ENCODE measurements at regions not wholly inside any gene's neighbourhood (a gene's known extent, or its start where the extent isn't known, plus 50 kb on each side); places are given as distances from the start of the nearest gene placed in this dataset.

- no peak overlapping the region for H3K9ac ChIP-seq (ENCODE audit: low read length)
- H3K79me2 ChIP-seq (ENCODE audit: insufficient read depth, low read length): no peaks in the 10 kb centered on the region
- peaks cover 5% of the 10 kb centered on the region; the same call in 1 of the 2 replicates for H3K9me3 ChIP-seq (ENCODE audit: low read length)
- no peak overlapping the region for H2AFZ ChIP-seq (ENCODE audit: low read length)
- H3K4me2 ChIP-seq (ENCODE audit: low read length): no peak overlapping the region
- no peaks in the 10 kb centered on the region for H3K4me1 ChIP-seq (ENCODE audit: insufficient read depth, low read length, severe bottlenecking)
- H3K4me3 ChIP-seq (ENCODE audit: low read depth, low read length, poor library complexity, severe bottlenecking): no peak overlapping the region
- no peaks in the 10 kb centered on the region for H3K9me2 ChIP-seq (ENCODE audit: low read depth, low read length)
- no peaks in the 10 kb centered on the region for H3K36me3 ChIP-seq (ENCODE audit: insufficient read depth, low read length)
- no peak overlapping the region for H3K27ac ChIP-seq (ENCODE audit: low read depth, low read length, poor library complexity, severe bottlenecking)
- H4K20me1 ChIP-seq (ENCODE audit: insufficient read depth, low read length): no peaks in the 10 kb centered on the region
- no peaks in the 10 kb centered on the region for H3K27me3 ChIP-seq (ENCODE audit: insufficient read depth, low read length)
- TF ChIP-seq EZH2 (IDR thresholded peaks at IDR 0.05; ENCODE audit: borderline replicate concordance, low read length): no peak
- TF ChIP-seq, protein P1, sequence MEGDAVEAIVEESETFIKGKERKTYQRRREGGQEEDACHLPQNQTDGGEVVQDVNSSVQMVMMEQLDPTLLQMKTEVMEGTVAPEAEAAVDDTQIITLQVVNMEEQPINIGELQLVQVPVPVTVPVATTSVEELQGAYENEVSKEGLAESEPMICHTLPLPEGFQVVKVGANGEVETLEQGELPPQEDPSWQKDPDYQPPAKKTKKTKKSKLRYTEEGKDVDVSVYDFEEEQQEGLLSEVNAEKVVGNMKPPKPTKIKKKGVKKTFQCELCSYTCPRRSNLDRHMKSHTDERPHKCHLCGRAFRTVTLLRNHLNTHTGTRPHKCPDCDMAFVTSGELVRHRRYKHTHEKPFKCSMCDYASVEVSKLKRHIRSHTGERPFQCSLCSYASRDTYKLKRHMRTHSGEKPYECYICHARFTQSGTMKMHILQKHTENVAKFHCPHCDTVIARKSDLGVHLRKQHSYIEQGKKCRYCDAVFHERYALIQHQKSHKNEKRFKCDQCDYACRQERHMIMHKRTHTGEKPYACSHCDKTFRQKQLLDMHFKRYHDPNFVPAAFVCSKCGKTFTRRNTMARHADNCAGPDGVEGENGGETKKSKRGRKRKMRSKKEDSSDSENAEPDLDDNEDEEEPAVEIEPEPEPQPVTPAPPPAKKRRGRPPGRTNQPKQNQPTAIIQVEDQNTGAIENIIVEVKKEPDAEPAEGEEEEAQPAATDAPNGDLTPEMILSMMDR (IDR thresholded peaks at IDR 0.05; ENCODE audit: low read length): no peak
- H3F3A ChIP-seq (ENCODE audit: insufficient read depth, low read length): no peaks in the 10 kb centered on the region
Observed at GRCh38 chr1:65090406-65090805, 57.6 kb upstream of the AK4 start.

- H3K4me2 ChIP-seq (ENCODE audit: low read length): no peak overlapping the region
- peaks cover 5% of the 10 kb centered on the region; the same call in 1 of the 2 replicates for H3K9me3 ChIP-seq (ENCODE audit: low read length)
- no peaks in the 10 kb centered on the region for H3K9me2 ChIP-seq (ENCODE audit: low read depth, low read length)
- no peaks in the 10 kb centered on the region for H3K79me2 ChIP-seq (ENCODE audit: insufficient read depth, low read length)
- no peak overlapping the region for H3K27ac ChIP-seq (ENCODE audit: low read depth, low read length, poor library complexity, severe bottlenecking)
- H3K36me3 ChIP-seq (ENCODE audit: insufficient read depth, low read length): no peaks in the 10 kb centered on the region
- H3K27me3 ChIP-seq (ENCODE audit: insufficient read depth, low read length): no peaks in the 10 kb centered on the region
- H3K9ac ChIP-seq (ENCODE audit: low read length): no peak overlapping the region
- no peaks in the 10 kb centered on the region for H4K20me1 ChIP-seq (ENCODE audit: insufficient read depth, low read length)
- no peak overlapping the region for H3K4me3 ChIP-seq (ENCODE audit: low read depth, low read length, poor library complexity, severe bottlenecking)
- no peak overlapping the region for H2AFZ ChIP-seq (ENCODE audit: low read length)
- TF ChIP-seq EZH2 (IDR thresholded peaks at IDR 0.05; ENCODE audit: borderline replicate concordance, low read length): no peak
- TF ChIP-seq, protein P1 (IDR thresholded peaks at IDR 0.05; ENCODE audit: low read length): no peak
- no peaks in the 10 kb centered on the region for H3K4me1 ChIP-seq (ENCODE audit: insufficient read depth, low read length, severe bottlenecking)
- H3F3A ChIP-seq (ENCODE audit: insufficient read depth, low read length): no peaks in the 10 kb centered on the region
Observed at GRCh38 chr1:65092691-65093090, 55.3 kb upstream of the AK4 start.

- H3K4me2 ChIP-seq (ENCODE audit: low read length): no peak overlapping the region
- H3F3A ChIP-seq (ENCODE audit: insufficient read depth, low read length): no peaks in the 10 kb centered on the region
- H3K27me3 ChIP-seq (ENCODE audit: insufficient read depth, low read length): no peaks in the 10 kb centered on the region
- no peaks in the 10 kb centered on the region for H3K79me2 ChIP-seq (ENCODE audit: insufficient read depth, low read length)
- no peak overlapping the region for H3K4me3 ChIP-seq (ENCODE audit: low read depth, low read length, poor library complexity, severe bottlenecking)
- H3K9me2 ChIP-seq (ENCODE audit: low read depth, low read length): no peaks in the 10 kb centered on the region
- H3K27ac ChIP-seq (ENCODE audit: low read depth, low read length, poor library complexity, severe bottlenecking): no peak overlapping the region
- no peak overlapping the region for H2AFZ ChIP-seq (ENCODE audit: low read length)
- TF ChIP-seq, protein P1 (IDR thresholded peaks at IDR 0.05; ENCODE audit: low read length): no peak
- no peak for TF ChIP-seq EZH2 (IDR thresholded peaks at IDR 0.05; ENCODE audit: borderline replicate concordance, low read length)
- no peaks in the 10 kb centered on the region for H3K36me3 ChIP-seq (ENCODE audit: insufficient read depth, low read length)
- H3K9ac ChIP-seq (ENCODE audit: low read length): no peak overlapping the region
- H3K4me1 ChIP-seq (ENCODE audit: insufficient read depth, low read length, severe bottlenecking): no peaks in the 10 kb centered on the region
- no peaks in the 10 kb centered on the region for H4K20me1 ChIP-seq (ENCODE audit: insufficient read depth, low read length)
- peaks cover 5% of the 10 kb centered on the region; the same call in 1 of the 2 replicates for H3K9me3 ChIP-seq (ENCODE audit: low read length)
Observed at GRCh38 chr1:65097076-65097475, 50.9 kb upstream of the AK4 start.

All from OCI-LY1 (cell line).